Chondrocyte (in vitro differentiated cells): ENCODE measurements at regions not wholly inside any gene's neighbourhood (a gene's known extent, or its start where the extent isn't known, plus 50 kb on each side); places are given as distances from the start of the nearest gene placed in this dataset.

Source experiments
- DNase-seq: peaks from one replicate; pipeline ENCODE4 v3.0.0; 2021; ENCODE audit warnings: mixed read lengths, low spot score
- H3K27ac Mint-ChIP-seq: one replicate; pipeline ENCODE4 v1.8.0; 2021; ENCODE audit warnings: mild to moderate bottlenecking, moderate library complexity, mixed read lengths; ENCODE audit not compliant: unreplicated experiment
- H3K27me3 Mint-ChIP-seq: 2 replicates; pipeline ENCODE4 v1.8.0; 2021; ENCODE audit warnings: low read depth, mixed read lengths
- H3K36me3 Mint-ChIP-seq: 2 replicates; pipeline ENCODE4 v1.8.0; 2021; ENCODE audit warnings: low read depth, mixed read lengths
- H3K4me1 Mint-ChIP-seq: 2 replicates; pipeline ENCODE4 v1.8.0; 2021; ENCODE audit warnings: low read depth, mild to moderate bottlenecking, mixed read lengths
- H3K4me3 Mint-ChIP-seq: one replicate; pipeline ENCODE4 v1.8.0; 2021; ENCODE audit warnings: mild to moderate bottlenecking, moderate library complexity, mixed read lengths; ENCODE audit not compliant: unreplicated experiment
- H3K9me3 Mint-ChIP-seq: 2 replicates; pipeline ENCODE4 v1.8.0; 2021; ENCODE audit warnings: low read depth, mixed read lengths
- TF ChIP-seq, protein P1 (sequence below): fragments of 200-600 bp; sonication (generic); IDR thresholded peaks from 2 replicates; pipeline ENCODE4 v1.5.0; 2021; ENCODE audit warnings: antibody characterized with exemption, mild to moderate bottlenecking, moderate library complexity

DNA sequence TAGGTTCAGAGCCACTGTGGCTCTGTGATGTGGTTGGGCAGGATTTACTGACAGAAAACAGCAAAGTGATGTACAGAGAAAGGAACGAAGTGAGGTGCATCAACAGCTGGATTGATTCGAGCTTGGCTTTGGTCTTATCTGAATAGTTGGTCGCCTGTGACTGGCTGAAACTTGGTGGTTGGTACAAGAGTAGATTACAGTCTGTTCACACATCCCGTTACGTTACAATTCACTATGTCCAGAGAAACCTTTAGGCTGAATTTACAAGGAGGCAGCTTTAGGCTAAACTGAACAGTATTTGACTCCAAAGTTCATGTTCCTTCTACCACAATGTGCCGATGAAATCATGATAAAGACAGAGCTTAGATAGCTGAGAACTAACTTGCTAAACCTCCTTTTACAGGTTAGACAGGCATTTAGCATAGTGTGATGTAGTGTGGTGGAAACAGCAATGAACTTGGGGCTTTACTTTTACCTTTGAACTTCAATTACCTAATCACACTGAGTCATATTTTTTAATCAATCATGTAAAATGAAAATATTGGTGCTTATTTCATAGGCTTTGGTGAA, 210.2 kb upstream of the PUM3 start:
- no peaks in the 10 kb centered on the region for H3K9me3 Mint-ChIP-seq
- no peak for DNase-seq
- H3K4me3 Mint-ChIP-seq: no peak overlapping the region
- H3K27me3 Mint-ChIP-seq: no peaks in the 10 kb centered on the region
- TF ChIP-seq, protein P1, sequence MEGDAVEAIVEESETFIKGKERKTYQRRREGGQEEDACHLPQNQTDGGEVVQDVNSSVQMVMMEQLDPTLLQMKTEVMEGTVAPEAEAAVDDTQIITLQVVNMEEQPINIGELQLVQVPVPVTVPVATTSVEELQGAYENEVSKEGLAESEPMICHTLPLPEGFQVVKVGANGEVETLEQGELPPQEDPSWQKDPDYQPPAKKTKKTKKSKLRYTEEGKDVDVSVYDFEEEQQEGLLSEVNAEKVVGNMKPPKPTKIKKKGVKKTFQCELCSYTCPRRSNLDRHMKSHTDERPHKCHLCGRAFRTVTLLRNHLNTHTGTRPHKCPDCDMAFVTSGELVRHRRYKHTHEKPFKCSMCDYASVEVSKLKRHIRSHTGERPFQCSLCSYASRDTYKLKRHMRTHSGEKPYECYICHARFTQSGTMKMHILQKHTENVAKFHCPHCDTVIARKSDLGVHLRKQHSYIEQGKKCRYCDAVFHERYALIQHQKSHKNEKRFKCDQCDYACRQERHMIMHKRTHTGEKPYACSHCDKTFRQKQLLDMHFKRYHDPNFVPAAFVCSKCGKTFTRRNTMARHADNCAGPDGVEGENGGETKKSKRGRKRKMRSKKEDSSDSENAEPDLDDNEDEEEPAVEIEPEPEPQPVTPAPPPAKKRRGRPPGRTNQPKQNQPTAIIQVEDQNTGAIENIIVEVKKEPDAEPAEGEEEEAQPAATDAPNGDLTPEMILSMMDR: no peak
- no peak overlapping the region for H3K27ac Mint-ChIP-seq
- peaks cover 30% of the 10 kb centered on the region for H3K4me1 Mint-ChIP-seq
- H3K36me3 Mint-ChIP-seq: no peaks in the 10 kb centered on the region

DNA sequence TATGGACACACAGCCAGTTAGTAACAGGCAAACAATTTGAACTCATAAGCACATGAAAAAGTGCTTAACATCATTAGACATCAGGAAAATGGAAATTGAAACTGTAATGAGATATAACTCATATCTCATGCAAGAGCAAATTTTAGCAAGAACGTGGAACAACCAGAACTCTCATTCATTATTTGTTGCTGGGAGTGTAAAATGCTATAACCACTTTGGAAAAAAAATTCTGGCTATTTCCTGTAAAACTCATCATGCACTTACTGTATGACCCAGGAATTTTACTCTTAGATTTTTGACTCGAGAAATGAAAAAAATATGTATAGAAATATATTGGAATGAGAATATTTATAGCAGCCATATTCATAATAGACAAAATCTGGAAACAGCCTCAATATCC, 205.7 kb upstream of the PUM3 start:
- DNase-seq: no peak
- no peaks in the 10 kb centered on the region for H3K27me3 Mint-ChIP-seq
- peaks cover 47% of the 10 kb centered on the region for H3K4me1 Mint-ChIP-seq

DNA sequence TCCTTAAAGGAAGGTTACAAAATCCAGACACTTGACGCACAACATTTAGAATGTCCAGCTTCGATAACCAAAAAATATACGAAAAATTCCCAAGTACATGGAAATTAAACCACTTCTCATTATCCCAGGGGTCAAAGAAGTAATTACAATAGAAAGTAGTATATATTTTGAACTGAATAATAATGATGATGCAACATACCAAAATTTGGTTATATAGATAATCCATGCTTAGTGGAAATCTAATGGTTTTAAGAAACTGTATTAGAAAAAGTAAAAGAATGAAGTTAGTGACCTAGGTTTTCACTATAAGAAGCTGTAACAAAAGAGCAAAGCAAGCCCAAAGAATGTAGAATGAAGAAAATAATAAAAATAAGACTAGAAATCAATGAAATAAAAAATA, 204.0 kb upstream of the PUM3 start:
- Mint-ChIP-seq H3K27me3 (no peaks in the 10 kb centered on the region), H3K27ac (no peak overlapping the region), H3K36me3 (no peaks in the 10 kb centered on the region), H3K4me3 (no peak overlapping the region), H3K9me3 (no peaks in the 10 kb centered on the region), H3K4me1 (peaks cover 62% of the 10 kb centered on the region)
- DNase-seq: no peak
- TF ChIP-seq, protein P1: no peak

More for the DNA sequence above, 205.7 kb upstream of the PUM3 start:
- no peaks in the 10 kb centered on the region for H3K36me3 Mint-ChIP-seq
- no peak overlapping the region for H3K4me3 Mint-ChIP-seq
- TF ChIP-seq, protein P1: no peak
- peak overlapping the region; percentile 13 for H3K27ac Mint-ChIP-seq
- no peaks in the 10 kb centered on the region for H3K9me3 Mint-ChIP-seq

DNA sequence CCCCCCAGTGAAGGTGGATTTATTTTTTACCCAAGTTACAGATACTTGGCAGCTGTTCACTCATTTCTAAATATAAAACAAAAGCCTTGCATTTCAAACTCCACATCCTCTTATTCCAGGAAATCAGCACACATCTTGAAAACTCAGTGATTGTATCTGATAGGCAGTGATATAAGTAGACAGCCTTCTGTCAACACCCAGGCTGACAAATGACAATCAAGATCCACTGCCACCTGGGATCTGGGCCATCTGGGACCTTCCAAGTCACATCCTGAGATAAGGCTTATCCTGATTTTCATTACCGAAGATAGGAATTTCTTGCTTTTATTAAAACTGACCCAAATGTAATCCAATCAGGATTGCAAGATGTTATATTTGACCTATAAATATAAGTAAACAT, 201.3 kb upstream of the PUM3 start:
- Mint-ChIP-seq H3K27me3 (no peaks in the 10 kb centered on the region), H3K4me1 (peaks cover 85% of the 10 kb centered on the region), H3K36me3 (no peaks in the 10 kb centered on the region), H3K27ac (peak overlapping the region; percentile 4), H3K9me3 (peaks cover 5% of the 10 kb centered on the region), H3K4me3 (no peak overlapping the region)
- TF ChIP-seq, protein P1: no peak
- no peak for DNase-seq

DNA sequence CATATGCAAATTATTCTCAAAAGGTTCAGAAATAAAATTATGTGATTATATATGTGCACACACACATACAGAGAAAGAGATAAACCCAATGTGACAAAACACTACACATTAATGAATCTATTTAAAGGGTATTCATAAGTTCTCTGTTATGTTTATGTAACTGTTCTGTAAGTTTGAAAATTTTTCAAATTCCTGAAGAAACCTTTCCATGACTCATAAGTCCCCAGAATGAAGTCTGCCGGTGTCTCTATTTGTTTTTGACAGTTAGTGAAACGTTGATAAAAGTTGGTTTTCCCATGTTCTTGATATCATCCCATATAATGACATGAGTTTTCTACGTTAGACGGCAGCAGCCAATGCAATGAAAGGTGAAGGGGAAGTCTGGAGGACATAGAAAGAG, 199.5 kb upstream of the PUM3 start:
- Mint-ChIP-seq H3K4me1 (peaks cover 72% of the 10 kb centered on the region), H3K9me3 (peaks cover 5% of the 10 kb centered on the region), H3K27ac (peak overlapping the region; percentile 84), H3K27me3 (no peaks in the 10 kb centered on the region), H3K36me3 (no peaks in the 10 kb centered on the region), H3K4me3 (no peak overlapping the region)
- TF ChIP-seq, protein P1: no peak
- no peak for DNase-seq
